Right cardiac atrium (tissue), 5 donors: ENCODE measurements at regions not wholly inside any gene's neighbourhood (a gene's known extent, or its start where the extent isn't known, plus 50 kb on each side); places are given as distances from the start of the nearest gene placed in this dataset.

ENCODE experiments used
- ATAC-seq, 2 donors: fragments of 200-7000 bp; cut with Tn5 transposase; one replicate each; pipeline versions ENCODE4 v1.8.0 to v1.9.1; 2020; ENCODE audit warnings: moderate library complexity in 2 of 2, mild to moderate bottlenecking in 1 of 2
- DNase-seq, 3 donors: peaks; one replicate each; pipeline ENCODE4 v3.0.0-alpha.2; 2020
- H3K27ac ChIP-seq: one replicate; pipeline ENCODE4 v1.5.1; 2013; ENCODE audit warnings: mild to moderate bottlenecking, low read length, control low read depth, moderate library complexity
- H3K27me3 ChIP-seq: one replicate; pipeline ENCODE4 v1.6.1; 2013; ENCODE audit not compliant: control insufficient read depth, insufficient read depth
- H3K4me1 ChIP-seq: one replicate; pipeline ENCODE4 v1.6.1; 2013; ENCODE audit warnings: low read length; ENCODE audit not compliant: control insufficient read depth, insufficient read depth
- H3K4me3 ChIP-seq: one replicate; pipeline ENCODE4 v1.5.1; 2013; ENCODE audit warnings: low read length, control low read depth
- H3K9me3 ChIP-seq: one replicate; pipeline ENCODE4 v1.6.1; 2013; ENCODE audit warnings: low read length; ENCODE audit not compliant: control insufficient read depth
- WGBS: extraction: QIAGEN DNeasy Blood & Tissue Kit; methylation state at CpG from one replicate; pipeline ENCODE4 v1.1.7; 2013; 5-methylcytosine and 5-hydroxymethylcytosine counted together
- intact Hi-C, 4 donors: fragments of 100-400 bp; cut with DNase I; formaldehyde crosslinking; loops; one replicate each; pipeline versions ENCODE4 v1.11.0 to v1.14.0; 2022 to 2023
- donor health status: healthy with polysubstance abuse.
- donor health status: DM: no; HTN: yes; CAD: no.
- donor health status: DM: no; HTN: no; CAD: no.
- donor health status: DM: no; HTN: yes; CAD: no; lungs with severe emphysema.
- donor health status: DM: yes; HTN: yes; CAD: no.

GRCh38 chr11:13225038-13226001 is 52.3 kb upstream of the BMAL1 start:
- 89% methylated on average over 10 of the region's 10 CpGs for whole genome bisulfite sequencing
- intact Hi-C loops, result no loop called here
- no peak overlapping the region for H3K4me3 ChIP-seq
- ATAC-seq (no peak), DNase-seq (no peak)
- peaks cover 4% of the 10 kb centered on the region for H3K4me1 ChIP-seq
- H3K27ac ChIP-seq, result no peak overlapping the region
- H3K9me3 ChIP-seq, result no peaks in the 10 kb centered on the region
- H3K27me3 ChIP-seq, result no peaks in the 10 kb centered on the region

- Histone ChIP-seq H3K27ac (no peak overlapping the region), H3K4me3 (no peak overlapping the region), H3K9me3 (no peaks in the 10 kb centered on the region), H3K4me1 (peaks cover 4% of the 10 kb centered on the region), H3K27me3 (no peaks in the 10 kb centered on the region)
- 55% methylated on average over 4 of the region's 4 CpGs for WGBS
- no peak for DNase-seq
- ATAC-seq, result no peak
- intact Hi-C loops, result no loop called here
These were observed 49.8 kb upstream of the BMAL1 start for GRCh38 chr11:13227676-13228255.
